IMR-90 (cell line): ENCODE measurements at regions not wholly inside any gene's neighbourhood (a gene's known extent, or its start where the extent isn't known, plus 50 kb on each side); places are given as distances from the start of the nearest gene placed in this dataset.

Source experiments
- ATAC-seq: fragments of 200-7000 bp; cut with Tn5 transposase; 2 replicates; pipeline ENCODE4 v1.9.1; 2020; ENCODE audit warnings: low read depth, mild to moderate bottlenecking, moderate library complexity
- BruUV-seq: library from RNA; stranded (reverse); fragments of 400-500 nt; replicated peaks from 2 replicates; lab custom pipeline; 2021; lab: Mats Ljungman, UMichigan
- CTCF ChIA-PET: fragments of 300-600 bp; formaldehyde crosslinking; extraction: SDS; loops from one replicate; lab custom pipeline; 2021; ENCODE audit warnings: antibody characterized with exemption; lab: Yijun Ruan, JAX
- POLR2A ChIA-PET: fragments of 300-600 bp; sonication (Branson Sonifier 250); formaldehyde crosslinking; loops from one replicate; lab custom pipeline; 2022; ENCODE audit warnings: antibody characterized with exemption; ENCODE audit not compliant: unreplicated experiment; lab: Charles Lee
- DNase-seq: peaks from one replicate; pipeline ENCODE4 v3.0.0; 2013
- H2AFZ ChIP-seq: replicated peaks from 2 replicates; pipeline ENCODE3; 2013; ENCODE audit warnings: low read length, mild to moderate bottlenecking; ENCODE audit not compliant: poor library complexity
- H2AK5ac ChIP-seq: 2 replicates; pipeline ENCODE4 v1.6.1; 2013; ENCODE audit warnings: low read depth, low read length, inconsistent platforms
- H2AK9ac ChIP-seq: replicated peaks from 2 replicates; pipeline ENCODE3; 2013; ENCODE audit warnings: mild to moderate bottlenecking, low read depth, low read length, moderate library complexity; ENCODE audit not compliant: poor library complexity
- H2BK120ac ChIP-seq: 2 replicates; pipeline ENCODE4 v1.6.1; 2013; ENCODE audit warnings: low read depth, low read length, inconsistent platforms
- H2BK15ac ChIP-seq: 3 replicates; pipeline ENCODE4 v1.6.1; 2013; ENCODE audit warnings: low read depth, low read length, inconsistent platforms
- H2BK20ac ChIP-seq: 2 replicates; pipeline ENCODE4 v1.6.1; 2013; ENCODE audit warnings: low read depth, mild to moderate bottlenecking, inconsistent platforms, low read length, moderate library complexity
- H2BK5ac ChIP-seq: 2 replicates; pipeline ENCODE4 v1.6.1; 2013; ENCODE audit warnings: mild to moderate bottlenecking, low read depth, low read length, inconsistent platforms; ENCODE audit not compliant: poor library complexity, severe bottlenecking
- H3K14ac ChIP-seq: replicated peaks from 2 replicates; pipeline ENCODE4 v1.6.1; 2013; ENCODE audit warnings: low read depth, low read length, inconsistent platforms
- H3K18ac ChIP-seq: 2 replicates; pipeline ENCODE4 v1.6.1; 2013; ENCODE audit warnings: low read depth, low read length, control low read depth
- H3K23ac ChIP-seq: 2 replicates; pipeline ENCODE4 v1.6.1; 2013; ENCODE audit warnings: low read depth, low read length, inconsistent platforms
- H3K27ac ChIP-seq: 2 replicates; pipeline ENCODE4 v1.5.1; 2013; ENCODE audit warnings: mild to moderate bottlenecking, control low read depth, low read length; ENCODE audit not compliant: insufficient read depth
- H3K27me3 ChIP-seq: 2 replicates; pipeline ENCODE4 v1.6.1; 2013; ENCODE audit warnings: low read length; ENCODE audit not compliant: control insufficient read depth, insufficient read depth
- H3K36me3 ChIP-seq: 2 replicates; pipeline ENCODE4 v1.6.1; 2013; ENCODE audit warnings: low read length, mixed read lengths; ENCODE audit not compliant: control insufficient read depth, insufficient read depth
- H3K4ac ChIP-seq: 2 replicates; pipeline ENCODE4 v1.6.1; 2013; ENCODE audit warnings: low read depth, low read length, inconsistent platforms
- H3K4me1 ChIP-seq: 2 replicates; pipeline ENCODE4 v1.6.1; 2013; ENCODE audit warnings: low read length, mixed read lengths; ENCODE audit not compliant: control insufficient read depth, insufficient read depth
- H3K4me2 ChIP-seq: 2 replicates; pipeline ENCODE4 v1.6.1; 2013; ENCODE audit warnings: low read depth, mild to moderate bottlenecking, control low read depth, low read length, moderate library complexity
- H3K4me3 ChIP-seq: 2 replicates; pipeline ENCODE4 v1.5.1; 2013; ENCODE audit warnings: low read depth, mild to moderate bottlenecking, control low read depth, low read length, moderate library complexity; ENCODE audit not compliant: insufficient read depth
- H3K56ac ChIP-seq: 2 replicates; pipeline ENCODE4 v1.6.1; 2013; ENCODE audit warnings: low read length, inconsistent platforms; ENCODE audit not compliant: insufficient read depth; ENCODE audit errors: extremely low read depth
- H3K79me1 ChIP-seq, 2 experiments: 2 replicates each; pipeline ENCODE4 v1.6.1; 2013; ENCODE audit warnings: low read length in 2 of 2, inconsistent platforms in 1 of 2, low read depth in 1 of 2
- H3K9ac ChIP-seq: 2 replicates; pipeline ENCODE4 v1.6.1; 2013; ENCODE audit warnings: low read depth, low read length, control low read depth
- H3K9me1 ChIP-seq: 2 replicates; pipeline ENCODE4 v1.6.1; 2013; ENCODE audit warnings: low read length, inconsistent platforms; ENCODE audit not compliant: insufficient read depth
- H3K9me3 ChIP-seq: 2 replicates; pipeline ENCODE4 v1.6.1; 2013; ENCODE audit warnings: low read length; ENCODE audit not compliant: control insufficient read depth, insufficient read depth
- H4K20me1 ChIP-seq: 2 replicates; pipeline ENCODE4 v1.6.1; 2013; ENCODE audit warnings: low read length, inconsistent platforms; ENCODE audit not compliant: insufficient read depth
- H4K5ac ChIP-seq: 2 replicates; pipeline ENCODE4 v1.6.1; 2013; ENCODE audit warnings: mild to moderate bottlenecking, low read depth, low read length, control low read depth
- H4K8ac ChIP-seq, 2 experiments: 2 replicates each; pipeline ENCODE4 v1.6.1; 2013; ENCODE audit warnings: low read depth in 2 of 2, low read length in 2 of 2, control low read depth in 1 of 2, inconsistent platforms in 1 of 2
- H4K91ac ChIP-seq: 2 replicates; pipeline ENCODE4 v1.6.1; 2013; ENCODE audit warnings: low read depth, low read length, inconsistent platforms; ENCODE audit not compliant: insufficient read depth
- BHLHE40 ChIP-seq: fragments of 150-350 bp; IDR thresholded peaks from 2 replicates; pipeline ENCODE4 v1.6.1; 2016; ENCODE audit warnings: mild to moderate bottlenecking, low read depth, low read length
- CEBPB ChIP-seq: IDR thresholded peaks from 2 replicates; pipeline ENCODE4 v1.6.1; 2012; ENCODE audit warnings: low read depth, low read length, improper control_type of control experiment
- CHD1 ChIP-seq: IDR thresholded peaks from 2 replicates; pipeline ENCODE4 v1.6.1; 2012; ENCODE audit warnings: low read depth, low read length, improper control_type of control experiment
- ELK1 ChIP-seq: fragments of 150-350 bp; IDR thresholded peaks from 2 replicates; pipeline ENCODE4 v1.6.1; 2016; ENCODE audit warnings: low read depth, mild to moderate bottlenecking, low read length, moderate library complexity, borderline replicate concordance
- FOS ChIP-seq: fragments of 150-350 bp; IDR thresholded peaks from 2 replicates; pipeline ENCODE4 v1.6.1; 2016; ENCODE audit warnings: low read depth, low read length
- MAFK ChIP-seq: IDR thresholded peaks from 2 replicates; pipeline ENCODE4 v1.6.1; 2012; ENCODE audit warnings: low read depth, low read length, improper control_type of control experiment
- MAZ ChIP-seq: IDR thresholded peaks from 2 replicates; pipeline ENCODE4 v1.6.1; 2012; ENCODE audit warnings: low read depth, mild to moderate bottlenecking, low read length, improper control_type of control experiment, moderate library complexity, borderline replicate concordance
- MXI1 ChIP-seq: IDR thresholded peaks from 2 replicates; pipeline ENCODE4 v1.6.1; 2012; ENCODE audit warnings: low read depth, mild to moderate bottlenecking, low read length, moderate library complexity, borderline replicate concordance
- NFE2L2 ChIP-seq: fragments of 150-350 bp; IDR thresholded peaks from 2 replicates; pipeline ENCODE4 v1.6.1; 2016; ENCODE audit warnings: low read depth, mild to moderate bottlenecking, low read length
- RCOR1 ChIP-seq: IDR thresholded peaks from 2 replicates; pipeline ENCODE4 v1.6.1; 2012; ENCODE audit warnings: mild to moderate bottlenecking, low read length, improper control_type of control experiment; ENCODE audit not compliant: insufficient replicate concordance
- RFX5 ChIP-seq: IDR thresholded peaks from 2 replicates; pipeline ENCODE4 v1.8.0; 2012; ENCODE audit warnings: low read depth, mild to moderate bottlenecking, low read length, moderate library complexity
- SMC3 ChIP-seq: fragments of 150-350 bp; IDR thresholded peaks from 2 replicates; pipeline ENCODE4 v1.6.1; 2016; ENCODE audit warnings: low read depth, mild to moderate bottlenecking, antibody characterized with exemption, low read length, moderate library complexity
- WGBS, 2 experiments: methylation state at CpG; one replicate each; pipeline versions ENCODE4 v1.1.5 to v1.1.7; 2013; ENCODE audit warnings: missing lambda C conversion rate in 2 of 2; ENCODE audit not compliant: insufficient read length in 1 of 2; ENCODE audit errors: extremely low coverage in 2 of 2; 5-methylcytosine and 5-hydroxymethylcytosine counted together
- dilution Hi-C: fragments of 300-500 bp; cut with HindIII; formaldehyde crosslinking; loops from one replicate; pipeline ENCODE4 v1.14.3; 2018; ENCODE audit warnings: low sequenced_read_pairs; ENCODE audit not compliant: unreplicated experiment
- in situ Hi-C: fragments of 300-500 bp; cut with MboI; formaldehyde crosslinking; loops from 3 replicates; pipeline ENCODE4 v1.14.3; 2019; ENCODE audit warnings: low sequenced_read_pairs, inconsistent platforms, mixed read lengths
- intact Hi-C: fragments of 100-400 bp; cut with micrococcal nuclease; formaldehyde crosslinking; loops from 2 replicates; pipeline ENCODE4 v1.10.0; 2022
- TF ChIP-seq, protein P1 (sequence below): fragments of 150-350 bp; IDR thresholded peaks from 2 replicates; pipeline ENCODE4 v1.6.1; 2017; ENCODE audit warnings: mild to moderate bottlenecking, antibody characterized with exemption, low read length, low read depth
- TF ChIP-seq, protein P2 (sequence below): conservative IDR thresholded peaks from 2 replicates; pipeline ENCODE4 v1.5.1; 2012; ENCODE audit warnings: mild to moderate bottlenecking, low read depth, low read length, improper control_type of control experiment

DNA sequence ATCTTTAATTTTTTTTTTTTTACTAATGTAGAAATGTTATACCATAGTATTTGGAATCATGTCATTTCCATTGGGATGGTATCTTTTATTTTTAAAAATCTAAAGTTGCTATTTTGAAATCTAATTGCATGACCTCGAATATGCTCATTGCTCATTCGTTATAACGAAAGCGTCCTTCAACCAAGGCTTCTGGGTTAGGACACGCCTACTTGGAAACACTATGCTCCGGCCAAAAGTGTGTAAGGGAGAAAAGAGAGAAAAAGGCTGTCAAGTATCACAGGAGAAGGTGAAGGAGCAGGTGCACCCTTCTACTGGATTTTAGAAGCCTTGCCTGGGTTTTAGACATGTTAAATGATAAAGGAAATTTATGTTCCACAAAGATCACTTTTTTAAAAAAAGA lies 465.9 kb upstream of the ID2 start:
- intact Hi-C loops (no loop called here), in situ Hi-C loops (no loop called here), dilution Hi-C loops (no loop called here)
- CTCF ChIA-PET = no interaction called here
- WGBS, 2 experiments = no CpG with 5 or more reads among the region's 6 CpGs
- H3K18ac ChIP-seq = no peak overlapping the region
- H3K79me1 ChIP-seq = no peaks in the 10 kb centered on the region
- no peak overlapping the region for H3K56ac ChIP-seq
- no peak overlapping the region for H4K5ac ChIP-seq
- no peak overlapping the region for H2AK9ac ChIP-seq
- no peaks in the 10 kb centered on the region for H3K9me3 ChIP-seq
- POLR2A ChIA-PET = no interaction called here
- H3K9me1 ChIP-seq = peaks cover 5% of the 10 kb centered on the region; the same call in 1 of the 2 replicates
- no peak overlapping the region for H4K8ac ChIP-seq
- no peak overlapping the region for H2AK5ac ChIP-seq
- H2BK15ac ChIP-seq = no peak overlapping the region
- H2BK5ac ChIP-seq = no peak overlapping the region
- H4K20me1 ChIP-seq = no peaks in the 10 kb centered on the region
- no peak overlapping the region for H3K9ac ChIP-seq
- no peaks in the 10 kb centered on the region for H3K27me3 ChIP-seq
- H2BK20ac ChIP-seq = no peak overlapping the region
- no peak overlapping the region for H3K23ac ChIP-seq
- no peak overlapping the region for H2AFZ ChIP-seq
- no peak overlapping the region for H3K4me3 ChIP-seq
- BruUV-seq = no TSS peak
- H3K4me1 ChIP-seq = no peaks in the 10 kb centered on the region
- no peak overlapping the region for H3K27ac ChIP-seq
- DNase-seq = no peak
- H4K91ac ChIP-seq = no peak overlapping the region
- no peak overlapping the region for H2BK120ac ChIP-seq
- no peak for ATAC-seq
- H3K4ac ChIP-seq = no peak overlapping the region
- no peak overlapping the region for H3K4me2 ChIP-seq
- H3K36me3 ChIP-seq = no peaks in the 10 kb centered on the region
- H3K14ac ChIP-seq = no peak overlapping the region
- TF ChIP-seq RCOR1 (no peak), MXI1 (no peak), RFX5 (no peak), CHD1 (no peak), SMC3 (no peak), FOS (no peak), BHLHE40 (no peak), MAFK (no peak), ELK1 (no peak), CEBPB (no peak), NFE2L2 (no peak), MAZ (no peak)
- TF ChIP-seq, protein P1, sequence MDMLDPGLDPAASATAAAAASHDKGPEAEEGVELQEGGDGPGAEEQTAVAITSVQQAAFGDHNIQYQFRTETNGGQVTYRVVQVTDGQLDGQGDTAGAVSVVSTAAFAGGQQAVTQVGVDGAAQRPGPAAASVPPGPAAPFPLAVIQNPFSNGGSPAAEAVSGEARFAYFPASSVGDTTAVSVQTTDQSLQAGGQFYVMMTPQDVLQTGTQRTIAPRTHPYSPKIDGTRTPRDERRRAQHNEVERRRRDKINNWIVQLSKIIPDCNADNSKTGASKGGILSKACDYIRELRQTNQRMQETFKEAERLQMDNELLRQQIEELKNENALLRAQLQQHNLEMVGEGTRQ = no peak
- TF ChIP-seq, protein P2, sequence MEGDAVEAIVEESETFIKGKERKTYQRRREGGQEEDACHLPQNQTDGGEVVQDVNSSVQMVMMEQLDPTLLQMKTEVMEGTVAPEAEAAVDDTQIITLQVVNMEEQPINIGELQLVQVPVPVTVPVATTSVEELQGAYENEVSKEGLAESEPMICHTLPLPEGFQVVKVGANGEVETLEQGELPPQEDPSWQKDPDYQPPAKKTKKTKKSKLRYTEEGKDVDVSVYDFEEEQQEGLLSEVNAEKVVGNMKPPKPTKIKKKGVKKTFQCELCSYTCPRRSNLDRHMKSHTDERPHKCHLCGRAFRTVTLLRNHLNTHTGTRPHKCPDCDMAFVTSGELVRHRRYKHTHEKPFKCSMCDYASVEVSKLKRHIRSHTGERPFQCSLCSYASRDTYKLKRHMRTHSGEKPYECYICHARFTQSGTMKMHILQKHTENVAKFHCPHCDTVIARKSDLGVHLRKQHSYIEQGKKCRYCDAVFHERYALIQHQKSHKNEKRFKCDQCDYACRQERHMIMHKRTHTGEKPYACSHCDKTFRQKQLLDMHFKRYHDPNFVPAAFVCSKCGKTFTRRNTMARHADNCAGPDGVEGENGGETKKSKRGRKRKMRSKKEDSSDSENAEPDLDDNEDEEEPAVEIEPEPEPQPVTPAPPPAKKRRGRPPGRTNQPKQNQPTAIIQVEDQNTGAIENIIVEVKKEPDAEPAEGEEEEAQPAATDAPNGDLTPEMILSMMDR = no peak
